ENCODE measurements at regions not wholly inside any gene's neighbourhood (a gene's known extent, or its start where the extent isn't known, plus 50 kb on each side); places are given as distances from the start of the nearest gene placed in this dataset.

GRCh38 chr21:26397545-26397944, 175.5 kb downstream of the CYYR1 start:
- DNase-seq (no peak), FAIRE-seq (no peak)
- Histone ChIP-seq H3K9ac (ENCODE audit: low read length in 3 of 3) (no peak overlapping the region), H3K36me3 (ENCODE audit: control insufficient read depth in 2 of 3, insufficient read depth in 3 of 3, low read length in 3 of 3) (no peaks in the 10 kb centered on the region), H3K9me3 (ENCODE audit: control insufficient read depth in 2 of 3, insufficient read depth in 1 of 3, low read length in 3 of 3) (no peaks in the 10 kb centered on the region), H3K27me3 (ENCODE audit: control insufficient read depth, insufficient read depth, low read length) (no peaks in the 10 kb centered on the region), H3K27ac (ENCODE audit: low read depth in 2 of 2, low read length in 2 of 2) (no peak overlapping the region), H3K4me3 (ENCODE audit: low read length in 3 of 3) (no peak overlapping the region), H3K4me1 (ENCODE audit: control insufficient read depth in 2 of 3, insufficient read depth in 2 of 3, low read depth in 1 of 3, low read length in 3 of 3) (no peaks in the 10 kb centered on the region)
- TF ChIP-seq CTCF (IDR thresholded peaks at IDR 0.05; ENCODE audit: borderline replicate concordance, extremely low read depth, insufficient read depth), result no peak
- intact Hi-C loops (cut with DNase I), result no loop called here

DNA sequence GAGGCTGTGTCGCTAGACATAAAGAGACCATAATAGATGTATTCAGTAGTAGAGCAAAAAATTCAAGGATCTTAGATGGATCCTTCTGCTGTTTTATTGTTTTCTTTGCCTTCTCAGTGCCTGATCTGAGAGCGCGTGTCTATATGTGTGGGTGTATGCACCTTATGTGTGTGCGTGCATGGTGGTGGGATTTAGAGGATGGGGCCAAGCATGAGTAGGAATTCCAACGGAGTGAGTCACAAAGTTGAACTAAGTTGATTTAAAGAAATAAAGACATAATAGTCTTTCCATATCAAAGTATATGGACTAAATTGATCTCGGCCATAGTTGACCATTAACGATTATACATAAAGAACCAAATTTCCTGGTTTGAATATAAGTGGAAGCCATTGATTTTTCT, 178.7 kb downstream of the CYYR1 start:
- no peak overlapping the region for H3K4me3 ChIP-seq (ENCODE audit: low read length in 3 of 3)
- FAIRE-seq (no peak), DNase-seq (no peak)
- H3K27ac ChIP-seq (ENCODE audit: low read depth in 2 of 2, low read length in 2 of 2), result no peak overlapping the region
- intact Hi-C loops (cut with DNase I), result no loop called here
- TF ChIP-seq CTCF (IDR thresholded peaks at IDR 0.05; ENCODE audit: borderline replicate concordance, extremely low read depth, insufficient read depth), result no peak
- H3K4me1 ChIP-seq (ENCODE audit: control insufficient read depth in 2 of 3, insufficient read depth in 2 of 3, low read depth in 1 of 3, low read length in 3 of 3), result peaks cover 0 to 4% (median 2%) of the 10 kb centered on the region in 3 donors
- H3K27me3 ChIP-seq (ENCODE audit: control insufficient read depth, insufficient read depth, low read length), result no peaks in the 10 kb centered on the region
- H3K9me3 ChIP-seq (ENCODE audit: control insufficient read depth in 2 of 3, insufficient read depth in 1 of 3, low read length in 3 of 3), result no peaks in the 10 kb centered on the region
- H3K9ac ChIP-seq (ENCODE audit: low read length in 3 of 3), result no peak overlapping the region
- H3K36me3 ChIP-seq (ENCODE audit: control insufficient read depth in 2 of 3, insufficient read depth in 3 of 3, low read length in 3 of 3), result no peaks in the 10 kb centered on the region

GRCh38 chr21:26391166-26391565, 181.9 kb downstream of the CYYR1 start:
- H3K36me3 ChIP-seq (ENCODE audit: control insufficient read depth in 2 of 3, insufficient read depth in 3 of 3, low read length in 3 of 3), result no peaks in the 10 kb centered on the region
- no peaks in the 10 kb centered on the region for H3K9me3 ChIP-seq (ENCODE audit: control insufficient read depth in 2 of 3, insufficient read depth in 1 of 3, low read length in 3 of 3)
- H3K4me3 ChIP-seq (ENCODE audit: low read length in 3 of 3), result no peak overlapping the region
- no peak overlapping the region for H3K27ac ChIP-seq (ENCODE audit: low read depth in 2 of 2, low read length in 2 of 2)
- intact Hi-C loops (cut with DNase I), result no loop called here
- FAIRE-seq (no peak), DNase-seq (no peak)
- TF ChIP-seq CTCF (IDR thresholded peaks at IDR 0.05; ENCODE audit: borderline replicate concordance, extremely low read depth, insufficient read depth), result no peak
- peaks cover 0 to 4% (median 2%) of the 10 kb centered on the region in 3 donors for H3K4me1 ChIP-seq (ENCODE audit: control insufficient read depth in 2 of 3, insufficient read depth in 2 of 3, low read depth in 1 of 3, low read length in 3 of 3)
- no peak overlapping the region for H3K9ac ChIP-seq (ENCODE audit: low read length in 3 of 3)
- H3K27me3 ChIP-seq (ENCODE audit: control insufficient read depth, insufficient read depth, low read length), result no peaks in the 10 kb centered on the region

DNA sequence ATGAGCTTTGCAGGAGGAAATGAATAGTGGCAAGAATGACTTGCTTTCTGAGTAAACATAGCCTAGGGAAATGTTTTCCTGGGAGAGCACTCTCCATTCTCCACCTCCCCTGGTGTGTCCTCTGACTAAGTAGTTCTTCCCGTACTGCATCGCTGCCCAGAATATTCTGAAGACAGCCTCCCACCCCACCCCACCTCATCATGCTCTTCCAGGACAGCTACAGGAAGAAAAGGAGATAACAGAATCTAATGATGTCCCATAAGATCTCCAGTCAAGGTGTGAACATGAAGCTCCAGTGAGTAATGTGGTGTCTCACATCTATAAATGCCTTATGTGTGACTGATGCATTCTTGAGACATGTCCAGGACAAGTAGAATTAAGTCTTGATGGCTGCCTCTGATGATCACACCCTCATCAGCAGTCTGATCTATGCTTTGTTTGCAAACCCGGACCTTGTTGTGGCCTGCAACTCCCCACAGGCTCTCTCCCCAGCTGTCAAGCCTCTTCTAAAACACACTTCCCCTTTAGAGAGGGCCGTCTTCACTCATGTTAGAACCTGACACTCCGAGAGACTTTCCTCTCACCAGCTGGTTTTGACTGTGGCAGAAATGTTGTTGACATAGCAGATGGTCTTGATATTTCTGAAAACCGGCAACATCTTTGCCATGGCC, 183.0 kb downstream of the CYYR1 start:
- DNase-seq, result peak in 3 of 5 donors; percentile 14 to 33 (median 26)
- H3K36me3 ChIP-seq (ENCODE audit: control insufficient read depth in 2 of 3, insufficient read depth in 3 of 3, low read length in 3 of 3), result no peaks in the 10 kb centered on the region
- H3K27ac ChIP-seq (ENCODE audit: low read depth in 2 of 2, low read length in 2 of 2), result no peak overlapping the region
- H3K9ac ChIP-seq (ENCODE audit: low read length in 3 of 3), result no peak overlapping the region
- FAIRE-seq, result no peak
- no peak for TF ChIP-seq CTCF (IDR thresholded peaks at IDR 0.05; ENCODE audit: borderline replicate concordance, extremely low read depth, insufficient read depth)
- intact Hi-C loops (cut with DNase I), result no loop called here
- H3K9me3 ChIP-seq (ENCODE audit: control insufficient read depth in 2 of 3, insufficient read depth in 1 of 3, low read length in 3 of 3), result no peaks in the 10 kb centered on the region
- H3K4me3 ChIP-seq (ENCODE audit: low read length in 3 of 3), result no peak overlapping the region
- no peaks in the 10 kb centered on the region for H3K27me3 ChIP-seq (ENCODE audit: control insufficient read depth, insufficient read depth, low read length)
- peaks cover 0 to 4% (median 2%) of the 10 kb centered on the region in 3 donors for H3K4me1 ChIP-seq (ENCODE audit: control insufficient read depth in 2 of 3, insufficient read depth in 2 of 3, low read depth in 1 of 3, low read length in 3 of 3)

Measured in kidney (tissue), 13 donors.